D721Med (cell line): ENCODE measurements at regions not wholly inside any gene's neighbourhood (a gene's known extent, or its start where the extent isn't known, plus 50 kb on each side); places are given as distances from the start of the nearest gene placed in this dataset.
A peak's percentile ranks its signal among the peaks of the same experiment; 100 is the strongest.

Source experiments
- DNase-seq: peaks from one replicate; pipeline ENCODE4 v3.0.0; 2011; ENCODE audit warnings: low spot score; ENCODE audit not compliant: insufficient read length
- FAIRE-seq: peaks from 2 replicates; lab custom pipeline; 2011; peaks lifted over from hg19 to GRCh38; lab: Jason Lieb, UNC
- CTCF ChIP-seq: IDR thresholded peaks from 2 replicates; pipeline ENCODE4 v1.5.1; 2012; ENCODE audit warnings: mild to moderate bottlenecking, control low read depth; ENCODE audit not compliant: insufficient read depth; ENCODE audit errors: missing control alignments

DNA sequence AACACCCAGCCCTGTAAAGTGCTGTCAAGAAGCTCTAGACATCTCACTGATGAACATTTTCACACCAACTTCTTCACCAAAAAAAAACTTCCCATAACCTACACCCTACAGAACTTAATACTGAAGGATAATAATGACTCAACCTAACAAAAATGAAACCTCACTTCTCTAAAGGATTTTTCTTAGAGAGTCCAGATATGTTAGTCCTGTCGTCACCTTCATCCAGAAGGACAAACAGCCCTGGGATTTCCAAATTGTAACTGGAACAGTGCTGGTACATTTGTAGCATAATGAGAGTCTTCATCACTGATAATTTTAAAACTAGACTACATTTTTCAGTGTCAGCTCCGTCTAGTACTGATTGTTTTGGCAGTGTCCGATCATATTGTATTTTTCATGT is 528.6 kb upstream of the CELF2 start:
- TF ChIP-seq CTCF = no peak
- no peak for DNase-seq
- FAIRE-seq = no peak

DNA sequence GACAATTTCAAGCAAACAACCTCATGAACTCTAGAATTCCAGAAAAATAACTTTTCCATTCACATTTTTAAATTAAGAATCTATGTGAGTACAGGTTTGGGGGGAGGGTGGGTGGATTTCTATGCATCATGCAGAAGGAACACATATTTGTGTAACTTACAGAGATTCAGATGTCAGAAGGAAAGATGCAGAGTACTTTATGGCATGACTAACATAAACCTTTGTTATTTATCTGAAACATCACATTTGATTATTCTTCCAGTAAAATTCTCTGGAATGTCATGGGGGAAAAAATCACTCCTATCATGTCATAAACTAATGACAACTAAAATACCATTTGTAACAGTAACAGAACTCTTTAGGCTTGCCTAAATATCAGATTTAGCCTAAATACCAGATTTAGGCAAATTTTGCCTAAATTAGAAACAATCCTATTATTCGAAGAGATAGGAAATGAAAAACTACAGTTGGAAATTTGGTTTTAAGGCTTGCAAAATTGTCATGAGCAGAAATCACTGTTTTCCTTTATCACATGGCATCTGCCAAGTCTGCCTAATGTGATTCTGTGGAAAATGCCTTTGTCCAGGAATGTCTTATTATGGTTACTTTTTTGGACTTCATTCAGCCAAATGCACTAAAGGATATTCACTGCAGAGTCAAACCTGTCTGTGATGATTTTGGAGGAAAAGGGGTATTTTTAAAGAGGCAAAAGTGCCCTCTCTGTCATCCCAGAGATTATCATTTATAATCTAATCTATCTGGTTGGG is 527.7 kb upstream of the CELF2 start:
- DNase-seq (no peak), FAIRE-seq (peak; percentile 29)
- TF ChIP-seq CTCF = no peak

GRCh38 chr10:10490581-10490980 is 527.1 kb upstream of the CELF2 start:
- DNase-seq (no peak), FAIRE-seq (no peak)
- TF ChIP-seq CTCF = no peak

- DNase-seq (no peak), FAIRE-seq (no peak)
- TF ChIP-seq CTCF = no peak
Measured at GRCh38 chr10:10492420-10492819, 525.3 kb upstream of the CELF2 start.

GRCh38 chr10:10493833-10494232 is 523.8 kb upstream of the CELF2 start:
- FAIRE-seq (no peak), DNase-seq (no peak)
- TF ChIP-seq CTCF = no peak

- TF ChIP-seq CTCF = no peak
- FAIRE-seq (no peak), DNase-seq (no peak)
Measured at GRCh38 chr10:10497245-10497644, 520.4 kb upstream of the CELF2 start.

DNA sequence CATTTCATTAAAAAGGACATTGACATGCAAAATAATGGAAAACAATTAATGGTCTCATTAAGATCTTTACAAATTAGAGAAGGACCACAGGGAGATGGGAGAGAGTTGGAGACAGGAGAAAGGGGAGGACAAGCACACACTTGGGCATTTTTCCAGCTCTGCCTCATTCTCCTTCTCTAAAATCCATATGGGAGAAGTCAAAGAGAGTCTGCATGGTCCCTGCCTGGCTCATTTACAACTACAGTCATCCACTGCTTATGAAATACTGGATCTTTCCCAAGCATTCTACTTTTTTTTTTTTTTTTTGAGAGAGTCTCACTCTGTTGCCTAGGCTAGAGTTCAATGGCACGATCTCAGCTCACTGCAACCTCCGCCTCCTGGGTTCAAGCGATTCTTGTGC is 518.9 kb upstream of the CELF2 start:
- no peak for TF ChIP-seq CTCF
- no peak for DNase-seq
- no peak for FAIRE-seq
